ENCODE measurements at regions not wholly inside any gene's neighbourhood (a gene's known extent, or its start where the extent isn't known, plus 50 kb on each side); places are given as distances from the start of the nearest gene placed in this dataset.

DNA sequence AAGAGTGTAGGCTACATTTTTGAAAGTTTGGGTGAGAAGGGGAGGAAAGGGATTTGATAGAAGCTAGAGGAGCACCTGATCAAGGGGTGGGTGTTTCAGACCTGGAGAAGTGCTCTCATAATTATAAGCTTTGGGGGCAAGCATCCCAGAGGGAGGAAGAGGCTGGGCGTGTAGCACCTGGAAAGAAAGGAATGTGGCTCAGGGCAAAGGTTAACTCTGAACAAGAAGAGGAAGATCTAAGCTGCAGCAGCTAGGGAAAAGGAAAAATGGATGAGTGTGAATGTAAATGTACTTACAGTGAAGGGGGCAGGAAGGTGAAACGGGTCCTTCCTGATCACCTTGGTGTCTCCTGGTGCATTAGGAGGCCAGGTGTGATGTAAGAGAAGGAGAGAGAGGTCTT, 49.8 kb upstream of the ANKRD55 start:
- no peak for DNase-seq
